Endothelial cell of umbilical vein (primary cell): ENCODE measurements at regions not wholly inside any gene's neighbourhood (a gene's known extent, or its start where the extent isn't known, plus 50 kb on each side); places are given as distances from the start of the nearest gene placed in this dataset.

Experiments used
- CTCF ChIP-seq, 2 donors: IDR thresholded peaks; 1 replicate in 1 of 2; 2 replicates in 1 of 2; pipeline ENCODE4 v1.5.1; 2011; ENCODE audit warnings: low read length in 2 of 2, mild to moderate bottlenecking in 2 of 2, moderate library complexity in 2 of 2, control low read depth in 1 of 2, inconsistent platforms in 1 of 2, low read depth in 1 of 2; ENCODE audit not compliant: insufficient read depth in 1 of 2; ENCODE audit errors: extremely low read depth in 1 of 2
- JUN ChIP-seq: IDR thresholded peaks from 2 replicates; pipeline ENCODE4 v1.6.1; 2011; ENCODE audit warnings: borderline replicate concordance, low read depth; ENCODE audit not compliant: insufficient read length, insufficient read depth
- MAX ChIP-seq: IDR thresholded peaks from 2 replicates; pipeline ENCODE4 v1.6.1; 2011; ENCODE audit not compliant: insufficient read depth, insufficient read length
- MYC ChIP-seq: IDR thresholded peaks from one replicate; pipeline ENCODE4 v1.6.1; 2011; ENCODE audit warnings: mild to moderate bottlenecking, low read depth, low read length
- POLR2A ChIP-seq: IDR thresholded peaks from 2 replicates; pipeline ENCODE4 v1.6.1; 2012; ENCODE audit warnings: low read depth, mild to moderate bottlenecking, control low read depth, low read length

GRCh38 chr6:144845186-144845585, 560.1 kb downstream of the UTRN start:
- TF ChIP-seq CTCF (IDR thresholded peaks at IDR 0.05; ENCODE audit: extremely low read depth in 1 of 2, insufficient read depth in 1 of 2, low read depth in 1 of 2, low read length in 2 of 2): no peak
- no peak for TF ChIP-seq JUN
- no peak for TF ChIP-seq MAX
- no peak for TF ChIP-seq POLR2A
- TF ChIP-seq MYC: no peak
